ENCODE measurements at regions not wholly inside any gene's neighbourhood (a gene's known extent, or its start where the extent isn't known, plus 50 kb on each side); places are given as distances from the start of the nearest gene placed in this dataset.

GRCh38 chr14:85088192-85088591 is 441.8 kb upstream of the FLRT2 start:
- no peak for DNase-seq

- DNase-seq = no peak
Measured at GRCh38 chr14:85090681-85091080, 439.3 kb upstream of the FLRT2 start.

- DNase-seq = no peak
Measured at GRCh38 chr14:85093631-85094330, 436.2 kb upstream of the FLRT2 start.

- no peak for DNase-seq
Measured at GRCh38 chr14:85102591-85102990, 427.4 kb upstream of the FLRT2 start.

GRCh38 chr14:85106506-85106905 is 423.4 kb upstream of the FLRT2 start:
- no peak for DNase-seq

- DNase-seq = no peak
Measured at GRCh38 chr14:85112762-85113161, 417.2 kb upstream of the FLRT2 start.

GRCh38 chr14:85115921-85116320 is 414.0 kb upstream of the FLRT2 start:
- no peak for DNase-seq

- no peak for DNase-seq
Measured at GRCh38 chr14:85118274-85118673, 411.7 kb upstream of the FLRT2 start.

- no peak for DNase-seq
Measured at GRCh38 chr14:85122690-85123089, 407.3 kb upstream of the FLRT2 start.

GRCh38 chr14:85123755-85124154 is 406.2 kb upstream of the FLRT2 start:
- DNase-seq = no peak

GRCh38 chr14:85124631-85125290 is 405.2 kb upstream of the FLRT2 start:
- DNase-seq = no peak

GRCh38 chr14:85125291-85125670 is 404.7 kb upstream of the FLRT2 start:
- no peak for DNase-seq

GRCh38 chr14:85129921-85130320 is 400.0 kb upstream of the FLRT2 start:
- no peak for DNase-seq

GRCh38 chr14:85131226-85131922 is 398.6 kb upstream of the FLRT2 start:
- no peak for DNase-seq

GRCh38 chr14:85142982-85143381 is 387.0 kb upstream of the FLRT2 start:
- no peak for DNase-seq

GRCh38 chr14:85146779-85147178 is 383.2 kb upstream of the FLRT2 start:
- no peak for DNase-seq

- no peak for DNase-seq
Measured at GRCh38 chr14:85150166-85150565, 379.8 kb upstream of the FLRT2 start.

- no peak for DNase-seq
Measured at GRCh38 chr14:85154714-85155113, 375.2 kb upstream of the FLRT2 start.

- DNase-seq = no peak
Measured at GRCh38 chr14:85156319-85156718, 373.6 kb upstream of the FLRT2 start.

GRCh38 chr14:85159726-85160125 is 370.2 kb upstream of the FLRT2 start:
- no peak for DNase-seq

GRCh38 chr14:85165094-85165493 is 364.9 kb upstream of the FLRT2 start:
- no peak for DNase-seq

GRCh38 chr14:85169381-85169780 is 360.6 kb upstream of the FLRT2 start:
- DNase-seq = no peak

- no peak for DNase-seq
Measured at GRCh38 chr14:85172290-85172689, 357.7 kb upstream of the FLRT2 start.

- no peak for DNase-seq
Measured at GRCh38 chr14:85172889-85173477, 357.0 kb upstream of the FLRT2 start.

Measured in CD4-positive, alpha-beta T cell treated with Interleukin-1 beta for 1 hour (primary cell).